ENCODE measurements at regions not wholly inside any gene's neighbourhood (a gene's known extent, or its start where the extent isn't known, plus 50 kb on each side); places are given as distances from the start of the nearest gene placed in this dataset.

- H3K9me1 ChIP-seq (replicated peaks; ENCODE audit: control insufficient read depth, extremely low read depth, insufficient read depth, low read length): no peaks in the 10 kb centered on the region
- FAIRE-seq: no peak
- dilution Hi-C loops (cut with MboI; ENCODE audit: extremely low pct_ligation_motif_present, low sequenced_read_pairs): no loop called here
- H3K4me3 ChIP-seq (replicated peaks in 1 of 3; ENCODE audit: insufficient read depth in 1 of 3, low read depth in 1 of 3, low read length in 3 of 3): no peak overlapping the region
- no peaks in the 10 kb centered on the region for H3K9me3 ChIP-seq (replicated peaks; ENCODE audit: control insufficient read depth, insufficient read depth, low read length)
- no TSS peak for BruUV-seq (replicated peaks)
- TF ChIP-seq MYC (IDR thresholded peaks at IDR 0.05; ENCODE audit: low read depth, low read length) (no peak), MAX (IDR thresholded peaks at IDR 0.05; ENCODE audit: insufficient read depth, insufficient read length) (no peak), EZH2 (IDR thresholded peaks at IDR 0.05; ENCODE audit: borderline replicate concordance, low read depth, low read length, severe bottlenecking) (no peak), JUN (IDR thresholded peaks at IDR 0.05; ENCODE audit: borderline replicate concordance, insufficient read depth, insufficient read length, low read depth) (no peak), POLR2A (IDR thresholded peaks at IDR 0.05; ENCODE audit: low read depth, low read length) (no peak), GATA2 (IDR thresholded peaks at IDR 0.05; ENCODE audit: insufficient read depth, insufficient read length, low read depth, low read length) (no peak), POLR2AphosphoS5 (IDR thresholded peaks at IDR 0.05; ENCODE audit: insufficient read depth, low read depth, low read length) (no peak), CTCF (IDR thresholded peaks at IDR 0.05; ENCODE audit: extremely low read depth in 1 of 2, insufficient read depth in 1 of 2, low read depth in 1 of 2, low read length in 2 of 2) (no peak), FOS (IDR thresholded peaks at IDR 0.05; ENCODE audit: borderline replicate concordance, insufficient read depth, low read length) (no peak)
- no peak overlapping the region for H3K4me2 ChIP-seq (ENCODE audit: insufficient read depth, low read length)
- CTCF ChIA-PET: no interaction called here
- intact Hi-C loops (cut with micrococcal nuclease): no loop called here
- no peak overlapping the region for H3K9ac ChIP-seq (replicated peaks; ENCODE audit: extremely low read depth, insufficient read depth, low read length)
- no peaks in the 10 kb centered on the region for H4K20me1 ChIP-seq (replicated peaks; ENCODE audit: control insufficient read depth, extremely low read depth, insufficient read depth, low read length)
- H3K79me2 ChIP-seq (ENCODE audit: control insufficient read depth, insufficient read depth, low read length): no peaks in the 10 kb centered on the region
- POLR2A ChIA-PET: no interaction called here
- no peaks in the 10 kb centered on the region for H3K27me3 ChIP-seq (ENCODE audit: control insufficient read depth in 2 of 2, insufficient read depth in 2 of 2, low read length in 2 of 2)
- no peak for DNase-seq (ENCODE audit: low read depth, low spot score)
- no peaks in the 10 kb centered on the region for H3K4me1 ChIP-seq (ENCODE audit: control insufficient read depth, extremely low read depth, insufficient read depth, low read length)
- H3K27ac ChIP-seq (ENCODE audit: insufficient read depth, low read depth, low read length): no peak overlapping the region
- H3K36me3 ChIP-seq (ENCODE audit: control insufficient read depth in 2 of 2, extremely low read depth in 1 of 2, insufficient read depth in 2 of 2, low read length in 2 of 2): no peaks in the 10 kb centered on the region
- H2AFZ ChIP-seq (ENCODE audit: low read depth, low read length): no peak overlapping the region
Measured at GRCh38 chr11:90321018-90321417, 98.2 kb upstream of the CHORDC1 start.

Data from endothelial cell of umbilical vein (primary cell).